ENCODE measurements at regions not wholly inside any gene's neighbourhood (a gene's known extent, or its start where the extent isn't known, plus 50 kb on each side); places are given as distances from the start of the nearest gene placed in this dataset.
"Not testable (repeated sequence)": the region's sequence is repeated elsewhere in the genome, so short reads cannot be mapped to it uniquely, and the experiment has no call there.

GRCh38 chr2:234861841-234862735 lies 89.7 kb upstream of the SH3BP4 start:
- no peak for DNase-seq

DNA sequence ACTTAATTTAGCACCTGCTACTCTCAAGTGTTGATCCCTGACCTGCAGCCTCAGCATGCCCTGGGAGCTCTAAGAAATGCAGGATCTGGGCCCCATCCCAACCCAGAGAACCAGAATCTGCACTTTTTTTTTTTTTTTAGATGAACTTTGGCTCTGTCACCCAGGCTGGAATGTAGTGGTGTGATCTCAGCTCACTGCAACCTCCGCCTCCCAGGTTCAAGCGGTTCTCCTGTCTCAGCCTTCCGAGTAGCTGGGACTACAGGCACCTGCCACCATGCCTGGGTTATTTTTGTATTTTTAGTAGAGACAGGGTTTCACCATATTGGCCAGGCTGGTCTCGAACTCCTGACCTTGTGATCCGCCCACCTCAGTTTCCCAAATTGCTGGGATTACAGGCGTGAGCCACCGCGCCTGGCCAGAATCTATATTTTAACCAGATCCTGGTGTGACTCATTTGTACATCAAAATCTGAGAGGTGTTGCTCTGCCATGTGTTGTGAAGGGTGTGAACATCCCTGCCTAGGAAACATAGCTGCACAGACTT lies 92.4 kb upstream of the SH3BP4 start:
- DNase-seq = not testable (repeated sequence)

DNA sequence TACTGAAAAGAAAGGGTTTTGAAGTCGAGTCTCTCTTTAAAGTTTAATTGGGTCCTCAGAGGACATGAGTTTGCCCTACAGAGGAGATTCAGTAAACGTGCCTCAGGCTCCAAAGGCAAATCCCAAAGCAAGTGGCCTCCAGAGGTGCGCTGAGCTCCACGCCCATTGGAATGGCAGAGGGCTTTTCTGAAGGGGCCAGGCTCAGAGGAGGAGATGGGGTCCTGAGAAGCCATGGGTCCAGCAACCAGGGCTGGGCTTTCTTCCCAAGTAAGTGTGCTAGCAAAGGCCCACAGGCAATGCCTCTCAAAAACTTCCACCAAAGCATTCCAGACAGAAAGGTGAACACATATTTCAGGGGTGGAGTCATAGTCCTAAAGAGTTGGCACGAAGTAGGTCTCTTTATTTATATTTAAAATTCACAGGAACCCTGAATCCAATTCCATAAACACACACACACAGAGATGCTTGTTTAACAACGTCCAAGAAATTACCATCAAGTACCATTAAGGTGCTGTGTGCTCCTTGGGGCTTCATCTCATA lies 93.0 kb upstream of the SH3BP4 start:
- DNase-seq = no peak

DNA sequence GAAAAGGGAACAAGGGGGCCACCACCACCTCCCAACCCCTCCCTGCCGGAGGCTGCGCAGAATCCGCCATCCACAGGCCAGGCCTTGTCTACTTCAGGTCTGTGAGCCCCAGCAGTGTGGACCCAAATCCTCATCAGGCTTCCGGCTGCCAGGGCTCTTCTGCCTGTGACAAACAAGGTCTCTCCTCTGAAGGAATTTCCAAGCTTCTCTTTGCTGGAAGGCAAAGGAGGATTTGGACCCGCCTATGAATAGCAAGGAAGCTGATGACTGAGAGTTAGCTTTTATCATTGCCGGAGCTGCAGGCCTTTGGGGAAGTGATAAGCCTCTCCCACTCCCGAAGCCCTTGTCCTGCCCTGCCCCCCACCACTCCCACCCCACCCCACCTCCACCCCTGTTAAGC lies 93.7 kb upstream of the SH3BP4 start:
- DNase-seq = no peak

DNA sequence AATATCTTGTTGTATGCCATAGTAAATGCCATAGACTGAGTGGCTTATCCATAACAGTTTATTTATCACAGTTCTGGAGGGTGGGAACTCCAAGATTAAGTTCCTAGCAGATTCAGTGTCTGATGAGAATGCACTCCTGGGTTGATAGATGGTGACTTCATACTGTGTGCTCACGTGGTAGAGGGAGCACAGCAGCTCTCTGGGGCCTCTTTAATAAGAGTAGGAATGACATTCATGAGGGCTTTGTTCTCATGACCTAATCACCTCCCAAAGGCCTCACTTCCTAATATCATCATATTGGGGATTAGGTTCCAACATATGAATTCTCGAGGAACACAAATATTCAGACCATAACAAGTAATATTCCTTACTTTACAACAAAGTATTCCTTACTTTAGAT lies 98.1 kb upstream of the SH3BP4 start:
- DNase-seq = no peak

GRCh38 chr2:234852941-234853340 lies 98.9 kb upstream of the SH3BP4 start:
- DNase-seq = no peak

DNA sequence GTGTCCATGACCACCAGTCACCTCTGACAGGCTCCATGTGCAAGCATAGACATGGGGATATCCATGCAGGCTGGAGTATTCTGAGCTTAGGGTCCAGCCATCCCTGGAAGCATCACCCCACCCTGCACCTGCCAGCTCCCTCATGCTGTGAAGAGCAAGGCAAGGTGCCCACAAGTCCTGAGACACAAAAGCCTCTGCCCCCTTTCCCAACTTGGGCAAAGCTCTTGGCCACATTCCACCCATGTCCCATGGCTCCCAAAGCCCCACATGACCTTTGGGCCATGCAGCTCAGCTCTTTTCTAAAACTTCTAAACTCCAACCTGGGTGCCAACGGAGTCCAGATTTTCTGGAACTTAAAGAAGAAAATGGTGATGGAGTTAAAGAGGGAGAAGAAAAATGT lies 99.8 kb upstream of the SH3BP4 start:
- no peak for DNase-seq

- no peak for DNase-seq
These were observed 100.4 kb upstream of the SH3BP4 start for GRCh38 chr2:234851451-234851850.

DNA sequence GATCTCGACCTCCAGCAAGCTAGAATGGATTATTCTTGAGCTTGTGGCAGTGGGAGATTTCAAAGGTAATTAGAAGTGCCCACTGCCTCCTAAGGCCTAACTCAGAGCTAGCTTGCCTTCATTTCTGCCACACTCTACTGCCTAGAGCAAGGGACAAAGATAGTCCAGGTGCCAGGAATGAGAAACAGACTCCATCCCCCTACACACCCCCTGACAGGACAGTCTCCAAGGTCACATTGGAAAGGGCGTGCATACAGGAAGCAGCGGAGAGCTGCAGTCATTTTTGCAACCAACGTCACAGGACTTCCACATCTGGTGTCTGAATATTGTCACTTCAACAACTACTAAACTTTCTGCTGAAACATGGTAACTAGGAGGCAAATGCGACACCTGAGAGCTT lies 101.0 kb upstream of the SH3BP4 start:
- DNase-seq = no peak

- no peak for DNase-seq
These were observed 102.1 kb upstream of the SH3BP4 start for GRCh38 chr2:234849678-234850077.

DNA sequence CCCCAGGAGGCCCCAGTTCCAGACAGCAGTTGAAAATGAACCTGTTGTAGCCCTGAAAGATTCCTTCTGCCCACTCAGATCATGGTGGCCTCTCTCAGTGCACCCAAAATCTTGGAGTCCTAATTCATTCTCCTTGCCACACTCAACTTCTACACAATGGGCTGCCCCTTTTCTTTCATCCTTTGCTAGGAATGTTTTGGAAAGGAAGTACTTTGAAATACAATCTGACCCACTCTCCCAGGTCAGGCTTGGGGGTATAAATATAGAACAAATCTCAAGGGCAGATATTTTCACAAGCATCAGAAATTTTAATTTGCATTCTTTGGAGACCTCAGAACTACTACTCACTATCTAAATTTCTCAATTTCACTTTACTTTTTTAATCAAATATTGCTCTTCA lies 103.2 kb upstream of the SH3BP4 start:
- no peak for DNase-seq

GRCh38 chr2:234847639-234848038 lies 104.2 kb upstream of the SH3BP4 start:
- no peak for DNase-seq

GRCh38 chr2:234847364-234847635 lies 104.5 kb upstream of the SH3BP4 start:
- DNase-seq = no peak

DNA sequence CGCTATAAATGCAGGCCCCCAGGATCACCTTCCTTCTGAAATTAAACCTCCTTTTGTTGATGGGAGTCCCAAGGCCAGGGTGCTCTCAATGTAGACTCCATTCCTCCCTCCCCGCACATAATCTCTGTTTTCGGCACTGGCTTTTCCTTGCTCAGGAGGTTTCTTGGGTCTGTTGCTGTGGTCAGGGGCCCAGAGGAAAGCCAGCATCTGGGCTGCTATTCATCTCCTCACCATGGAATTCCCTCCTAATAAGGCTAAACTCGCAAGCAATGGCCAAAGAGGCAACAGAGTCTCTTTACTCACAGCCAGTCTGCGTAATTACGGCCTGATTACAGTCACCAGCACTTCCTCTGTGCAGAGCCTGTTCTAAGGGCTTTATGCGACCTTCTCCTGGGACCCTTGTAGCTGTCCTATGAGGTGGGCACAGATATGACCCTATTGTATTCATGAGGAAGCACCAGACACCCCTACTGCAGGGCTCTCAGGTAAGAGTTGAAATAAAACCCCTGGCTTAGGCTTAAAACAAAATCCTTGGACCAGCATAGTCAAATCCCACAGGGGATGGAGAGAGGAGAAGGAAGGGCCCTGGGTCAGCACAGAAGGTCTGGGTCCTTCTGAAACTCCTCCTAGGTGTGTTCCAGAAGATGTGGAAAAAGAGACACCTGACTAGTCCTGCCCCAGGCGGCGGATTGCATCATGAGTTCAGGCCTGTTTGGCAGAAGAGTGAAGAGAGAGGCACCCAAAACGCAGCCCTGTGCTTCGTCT lies 105.0 kb upstream of the SH3BP4 start:
- no peak for DNase-seq

DNA sequence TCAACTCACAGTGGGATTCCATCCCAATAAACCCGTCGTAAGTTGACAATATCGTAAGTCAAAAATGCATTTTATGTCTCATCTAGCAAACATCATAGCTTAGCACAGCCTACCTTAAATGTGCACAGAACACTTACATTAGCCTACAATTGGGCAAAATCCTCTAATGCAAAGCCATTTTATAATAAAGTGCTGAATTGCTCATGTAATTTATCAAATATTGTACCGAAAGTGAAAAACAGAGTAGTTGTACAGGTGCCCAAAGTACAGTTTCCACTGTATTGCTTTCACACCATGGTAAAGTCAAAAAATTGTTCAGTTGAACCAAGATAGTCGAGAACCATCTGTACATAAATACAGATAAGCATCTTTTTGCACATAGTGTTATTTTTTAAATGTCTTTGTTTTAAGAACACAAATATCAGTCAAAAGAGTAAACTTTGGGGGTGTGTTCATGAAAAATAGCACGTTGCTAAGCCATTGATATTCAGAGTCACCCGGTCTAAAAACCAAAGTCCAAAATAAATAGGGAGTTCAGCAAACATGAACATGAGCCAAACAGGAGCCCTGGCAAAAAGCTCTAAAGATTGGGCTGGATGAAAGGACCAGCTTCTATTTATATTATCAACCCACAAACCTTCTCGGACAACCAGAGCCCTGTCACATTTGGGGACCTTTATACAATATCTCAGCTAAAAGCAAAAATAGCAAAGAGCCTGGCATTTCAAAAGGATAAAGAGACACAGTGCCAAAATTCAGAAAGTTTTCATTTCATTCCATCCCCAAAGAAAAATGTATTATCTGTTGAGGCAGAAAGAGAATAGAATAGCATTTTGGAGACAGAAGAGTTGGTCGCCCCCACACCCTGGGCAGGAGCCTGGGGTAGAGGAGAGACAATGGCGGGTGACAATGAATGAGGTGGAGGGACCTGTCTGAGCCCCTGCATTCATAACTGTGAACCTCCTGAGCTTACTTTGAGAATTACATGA lies 105.9 kb upstream of the SH3BP4 start:
- no peak for DNase-seq

- no peak for DNase-seq
These were observed 108.4 kb upstream of the SH3BP4 start for GRCh38 chr2:234843411-234843810.

GRCh38 chr2:234842753-234843152 lies 109.1 kb upstream of the SH3BP4 start:
- no peak for DNase-seq

GRCh38 chr2:234841321-234842015 lies 110.3 kb upstream of the SH3BP4 start:
- no peak for DNase-seq

- no peak for DNase-seq
These were observed 111.5 kb upstream of the SH3BP4 start for GRCh38 chr2:234840336-234840735.

DNA sequence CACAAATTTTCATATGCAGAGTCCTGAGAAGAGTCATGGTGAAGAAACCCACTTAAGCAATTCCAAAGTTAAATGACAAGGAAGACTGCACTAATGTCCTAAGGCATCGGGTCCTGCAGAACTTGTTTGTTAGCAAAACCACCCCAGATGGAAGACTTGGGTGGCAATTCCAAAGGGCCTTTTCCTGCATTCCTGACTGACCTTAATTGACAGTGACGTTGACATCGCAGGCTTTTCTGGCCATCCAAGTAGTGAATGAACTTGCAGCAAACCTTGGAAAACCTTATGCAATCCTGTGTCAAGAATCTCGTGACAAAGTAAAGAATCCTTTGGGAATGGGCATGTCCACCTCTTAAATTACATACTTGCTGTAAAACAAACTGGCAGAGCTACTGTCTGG lies 112.5 kb upstream of the SH3BP4 start:
- no peak for DNase-seq

GRCh38 chr2:234836271-234836670 lies 115.5 kb upstream of the SH3BP4 start:
- no peak for DNase-seq

DNA sequence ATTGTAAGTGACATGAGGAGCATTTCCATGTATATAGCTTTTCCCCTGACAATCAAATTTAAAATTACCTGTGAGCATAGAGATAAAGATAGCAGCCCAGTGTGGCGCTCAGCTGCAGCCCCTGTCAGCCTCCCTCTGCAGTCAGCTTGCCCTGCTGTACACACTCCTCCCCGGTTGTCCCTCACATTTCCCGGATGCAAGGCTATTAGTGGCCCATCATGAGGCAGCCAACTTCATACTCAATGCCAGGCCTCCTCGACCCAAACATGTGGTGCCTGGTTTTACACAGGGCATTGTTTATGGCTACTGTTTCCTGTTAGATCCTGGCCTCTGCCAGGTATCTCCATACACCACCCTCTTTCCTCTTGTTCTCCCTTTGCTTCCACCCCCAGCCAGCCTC lies 116.1 kb upstream of the SH3BP4 start:
- no peak for DNase-seq

Measured in activated effector memory CD4-positive, alpha-beta T cell treated with anti-CD3 and anti-CD28 coated beads, Interleukin-2, amount 50 U/mL, for 16 hours (primary cell).